Caco-2 (cell line): ENCODE measurements at regions not wholly inside any gene's neighbourhood (a gene's known extent, or its start where the extent isn't known, plus 50 kb on each side); places are given as distances from the start of the nearest gene placed in this dataset.

Source experiments
- BruUV-seq: library from RNA; stranded (reverse); fragments of 400-500 nt; replicated peaks from 2 replicates; lab custom pipeline; 2021; lab: Mats Ljungman, UMichigan
- CTCF ChIA-PET: fragments of 300-600 bp; sonication (Branson Sonifier 250); formaldehyde crosslinking; loops from one replicate; lab custom pipeline; 2022; ENCODE audit warnings: antibody characterized with exemption; lab: Charles Lee
- POLR2A ChIA-PET: fragments of 300-600 bp; sonication (Branson Sonifier 250); formaldehyde crosslinking; loops from one replicate; lab custom pipeline; 2022; ENCODE audit warnings: antibody characterized with exemption; lab: Charles Lee
- DNase-seq, 2 experiments: peaks; one replicate each; pipeline versions ENCODE4 v3.0.0 to v3.0.0-alpha.2; 2020 to 2022
- H3K27me3 ChIP-seq: replicated peaks from 2 replicates; pipeline ENCODE4 v1.6.0; 2011; ENCODE audit warnings: low read length; ENCODE audit not compliant: control insufficient read depth, insufficient read depth
- H3K36me3 ChIP-seq: 2 replicates; pipeline ENCODE4 v1.5.1; 2011; ENCODE audit warnings: low read length; ENCODE audit not compliant: control insufficient read depth, insufficient read depth
- H3K4me1 ChIP-seq: fragments of 250-450 bp; sonication (Bioruptor Pico); 2 replicates; pipeline ENCODE4 v1.5.1; 2020; ENCODE audit warnings: mild to moderate bottlenecking
- H3K4me3 ChIP-seq: 2 replicates; pipeline ENCODE4 v1.5.1; 2011; ENCODE audit warnings: low read depth, mild to moderate bottlenecking, control low read depth, low read length
- H3K9me3 ChIP-seq: fragments of 250-450 bp; sonication (Bioruptor Pico); 2 replicates; pipeline ENCODE4 v1.5.1; 2020; ENCODE audit warnings: mild to moderate bottlenecking, moderate library complexity
- H3K27ac Mint-ChIP-seq: one replicate; pipeline ENCODE4 v1.8.0; 2022; ENCODE audit warnings: mixed read lengths; ENCODE audit not compliant: unreplicated experiment
- H3K27me3 Mint-ChIP-seq: one replicate; pipeline ENCODE4 v1.8.0; 2022; ENCODE audit warnings: mixed read lengths; ENCODE audit not compliant: insufficient read depth, unreplicated experiment
- H3K36me3 Mint-ChIP-seq: one replicate; pipeline ENCODE4 v1.8.0; 2022; ENCODE audit warnings: mild to moderate bottlenecking, mixed read lengths; ENCODE audit not compliant: insufficient read depth, unreplicated experiment
- H3K4me1 Mint-ChIP-seq: one replicate; pipeline ENCODE4 v1.8.0; 2022; ENCODE audit warnings: low read depth, mixed read lengths; ENCODE audit not compliant: unreplicated experiment
- H3K4me3 Mint-ChIP-seq: one replicate; pipeline ENCODE4 v1.8.0; 2022; ENCODE audit warnings: mild to moderate bottlenecking, moderate library complexity, mixed read lengths; ENCODE audit not compliant: unreplicated experiment
- H3K9me3 Mint-ChIP-seq: one replicate; pipeline ENCODE4 v1.8.0; 2022; ENCODE audit warnings: mixed read lengths; ENCODE audit not compliant: unreplicated experiment
- CTCF ChIP-seq, 2 experiments: fragments of 200-600 bp in 1 of 2; IDR thresholded peaks; 1 replicate in 1 of 2; 2 replicates in 1 of 2; pipeline versions ENCODE4 v1.5.1 to v1.8.0; 2011 to 2022; ENCODE audit warnings: antibody characterized with exemption in 1 of 2, control low read depth in 1 of 2, inconsistent platforms in 1 of 2, low read depth in 1 of 2, low read length in 1 of 2, mild to moderate bottlenecking in 1 of 2, moderate library complexity in 1 of 2; ENCODE audit not compliant: insufficient read depth in 1 of 2, severe bottlenecking in 1 of 2, unreplicated experiment in 1 of 2
- intact Hi-C: fragments of 100-400 bp; cut with micrococcal nuclease; formaldehyde crosslinking; loops from one replicate; pipeline ENCODE4 v1.10.0; 2022; ENCODE audit not compliant: unreplicated experiment

GRCh38 chr10:123404357-123404756, 250.2 kb downstream of the BUB3 start:
- no peak for DNase-seq
- no peaks in the 10 kb centered on the region for H3K27me3 ChIP-seq
- Mint-ChIP-seq H3K27me3 (peaks cover 11% of the 10 kb centered on the region), H3K27ac (no peak overlapping the region), H3K9me3 (peaks cover 12% of the 10 kb centered on the region), H3K4me3 (no peak overlapping the region), H3K36me3 (no peaks in the 10 kb centered on the region), H3K4me1 (no peaks in the 10 kb centered on the region)
- POLR2A ChIA-PET: no interaction called here
- intact Hi-C loops: no loop called here
- BruUV-seq: no TSS peak
- no peaks in the 10 kb centered on the region for H3K36me3 ChIP-seq
- no peak for TF ChIP-seq CTCF (IDR thresholded peaks at IDR 0.05; ENCODE audit: insufficient read depth in 1 of 2, low read depth in 1 of 2, low read length in 1 of 2, severe bottlenecking in 1 of 2, unreplicated experiment in 1 of 2)
- H3K4me1 ChIP-seq: no peaks in the 10 kb centered on the region
- CTCF ChIA-PET: no interaction called here
- no peak overlapping the region for H3K4me3 ChIP-seq
- peaks cover 6% of the 10 kb centered on the region; the same call in 1 of the 2 replicates for H3K9me3 ChIP-seq

- POLR2A ChIA-PET: no interaction called here
- CTCF ChIA-PET: no interaction called here
- no peaks in the 10 kb centered on the region for H3K4me1 ChIP-seq
- no peaks in the 10 kb centered on the region for H3K27me3 ChIP-seq
- no TSS peak for BruUV-seq
- intact Hi-C loops: no loop called here
- H3K9me3 ChIP-seq: peaks cover 6% of the 10 kb centered on the region; the same call in 1 of the 2 replicates
- H3K4me3 Mint-ChIP-seq: no peak overlapping the region
- no peak overlapping the region for H3K4me3 ChIP-seq
- H3K9me3 Mint-ChIP-seq: peaks cover 12% of the 10 kb centered on the region
- no peak for DNase-seq
- no peak overlapping the region for H3K27ac Mint-ChIP-seq
- H3K27me3 Mint-ChIP-seq: peaks cover 9% of the 10 kb centered on the region
- no peak for TF ChIP-seq CTCF (IDR thresholded peaks at IDR 0.05; ENCODE audit: insufficient read depth in 1 of 2, low read depth in 1 of 2, low read length in 1 of 2, severe bottlenecking in 1 of 2, unreplicated experiment in 1 of 2)
- no peaks in the 10 kb centered on the region for H3K4me1 Mint-ChIP-seq
- no peaks in the 10 kb centered on the region for H3K36me3 ChIP-seq
- H3K36me3 Mint-ChIP-seq: no peaks in the 10 kb centered on the region
These were observed 254.5 kb downstream of the BUB3 start for GRCh38 chr10:123408660-123409059.

- no peaks in the 10 kb centered on the region for H3K36me3 Mint-ChIP-seq
- BruUV-seq: no TSS peak
- Histone ChIP-seq H3K4me1 (no peaks in the 10 kb centered on the region), H3K27me3 (no peaks in the 10 kb centered on the region), H3K4me3 (no peak overlapping the region), H3K9me3 (peaks cover under 1% of the 10 kb centered on the region; the same call in 1 of the 2 replicates), H3K36me3 (no peaks in the 10 kb centered on the region)
- POLR2A ChIA-PET: no interaction called here
- peaks cover 9% of the 10 kb centered on the region for H3K27me3 Mint-ChIP-seq
- DNase-seq: no peak
- intact Hi-C loops: no loop called here
- no peak overlapping the region for H3K27ac Mint-ChIP-seq
- CTCF ChIA-PET: no interaction called here
- TF ChIP-seq CTCF (IDR thresholded peaks at IDR 0.05; ENCODE audit: insufficient read depth in 1 of 2, low read depth in 1 of 2, low read length in 1 of 2, severe bottlenecking in 1 of 2, unreplicated experiment in 1 of 2): no peak
- peaks cover 7% of the 10 kb centered on the region for H3K9me3 Mint-ChIP-seq
- H3K4me3 Mint-ChIP-seq: no peak overlapping the region
- H3K4me1 Mint-ChIP-seq: no peaks in the 10 kb centered on the region
These were observed 255.2 kb downstream of the BUB3 start for GRCh38 chr10:123409426-123409825.
